Liver (tissue), 8 donors: ENCODE measurements at regions not wholly inside any gene's neighbourhood (a gene's known extent, or its start where the extent isn't known, plus 50 kb on each side); places are given as distances from the start of the nearest gene placed in this dataset.

Experiments used
- DNase-seq: peaks from one replicate; pipeline ENCODE4 v3.0.0-alpha.2; 2017; ENCODE audit warnings: low spot score
- H3K27ac ChIP-seq, 2 donors: one replicate each; pipeline ENCODE4 v1.7.0; 2013; ENCODE audit warnings: inconsistent platforms in 2 of 2, low read length in 2 of 2, control low read depth in 1 of 2, low read depth in 1 of 2, mild to moderate bottlenecking in 1 of 2
- H3K27me3 ChIP-seq, 4 donors: one replicate each; pipeline versions ENCODE4 v1.6.1 to v1.7.0; 2013; ENCODE audit warnings: low read length in 3 of 4, inconsistent platforms in 1 of 4, mild to moderate bottlenecking in 1 of 4, moderate library complexity in 1 of 4; ENCODE audit not compliant: control insufficient read depth in 4 of 4, insufficient read depth in 4 of 4
- H3K36me3 ChIP-seq, 4 donors: one replicate each; pipeline versions ENCODE4 v1.6.1 to v1.7.0; 2013; ENCODE audit warnings: low read length in 3 of 4, mild to moderate bottlenecking in 3 of 4, low read depth in 1 of 4, moderate library complexity in 1 of 4; ENCODE audit not compliant: control insufficient read depth in 4 of 4, insufficient read depth in 3 of 4
- H3K4me1 ChIP-seq, 4 donors: one replicate each; pipeline versions ENCODE4 v1.6.1 to v1.7.0; 2013; ENCODE audit warnings: low read length in 3 of 4, mild to moderate bottlenecking in 3 of 4, moderate library complexity in 1 of 4; ENCODE audit not compliant: control insufficient read depth in 4 of 4, insufficient read depth in 4 of 4
- H3K4me3 ChIP-seq, 3 donors: one replicate each; pipeline versions ENCODE4 v1.6.1 to v1.7.0; 2013; ENCODE audit warnings: low read length in 3 of 3, control low read depth in 1 of 3, low read depth in 1 of 3, mild to moderate bottlenecking in 1 of 3
- H3K9ac ChIP-seq, 2 donors: one replicate each; pipeline ENCODE4 v1.7.0; 2013; ENCODE audit warnings: low read length in 2 of 2, mild to moderate bottlenecking in 2 of 2, moderate library complexity in 2 of 2, control low read depth in 1 of 2, low read depth in 1 of 2
- H3K9me3 ChIP-seq, 4 donors: one replicate each; pipeline versions ENCODE4 v1.6.1 to v1.7.0; 2013; ENCODE audit warnings: low read length in 3 of 4; ENCODE audit not compliant: control insufficient read depth in 4 of 4
- ATF3 ChIP-seq: IDR thresholded peaks from 2 replicates; pipeline ENCODE4 v1.6.1; 2016; ENCODE audit warnings: antibody characterized with exemption
- EGR1 ChIP-seq, 2 donors: IDR thresholded peaks; 2 replicates each; pipeline ENCODE4 v1.6.1; 2016 to 2018; ENCODE audit warnings: antibody characterized with exemption in 2 of 2, low read depth in 2 of 2
- FOXA2 ChIP-seq: IDR thresholded peaks from 2 replicates; pipeline ENCODE4 v1.6.1; 2016; ENCODE audit warnings: antibody characterized with exemption
- GABPA ChIP-seq, 2 donors: IDR thresholded peaks in 1 of 2; conservative IDR thresholded peaks in 1 of 2; 2 replicates each; pipeline ENCODE4 v1.6.1; 2016; ENCODE audit warnings: antibody characterized with exemption in 2 of 2, mild to moderate bottlenecking in 1 of 2, moderate library complexity in 1 of 2
- JUND ChIP-seq, 2 donors: IDR thresholded peaks; 2 replicates each; pipeline ENCODE4 v1.6.1; 2016; ENCODE audit warnings: antibody characterized with exemption in 2 of 2
- NR2F2 ChIP-seq: IDR thresholded peaks from 2 replicates; pipeline ENCODE4 v1.6.1; 2016; ENCODE audit warnings: antibody characterized with exemption
- RAD21 ChIP-seq, 2 donors: IDR thresholded peaks; 2 replicates each; pipeline ENCODE4 v1.6.1; 2016; ENCODE audit warnings: antibody characterized with exemption in 2 of 2, mild to moderate bottlenecking in 2 of 2
- RXRA ChIP-seq, 2 donors: IDR thresholded peaks; 2 replicates each; pipeline ENCODE4 v1.6.1; 2017 to 2018; ENCODE audit warnings: antibody characterized with exemption in 2 of 2, mild to moderate bottlenecking in 1 of 2
- SP1 ChIP-seq: IDR thresholded peaks from 2 replicates; pipeline ENCODE4 v1.6.1; 2018; ENCODE audit warnings: antibody characterized with exemption, mild to moderate bottlenecking
- TAF1 ChIP-seq: conservative IDR thresholded peaks from 2 replicates; pipeline ENCODE4 v1.6.1; 2016; ENCODE audit warnings: antibody characterized with exemption, mild to moderate bottlenecking
- YY1 ChIP-seq: IDR thresholded peaks from 2 replicates; pipeline ENCODE4 v1.6.1; 2016; ENCODE audit warnings: antibody characterized with exemption, mild to moderate bottlenecking
- WGBS: extraction: QIAGEN DNeasy Blood & Tissue Kit; methylation state at CpG from one replicate; pipeline ENCODE4 v1.1.7; 2013; 5-methylcytosine and 5-hydroxymethylcytosine counted together
- TF ChIP-seq, protein P1 (sequence below): fragments of 150-350 bp; IDR thresholded peaks from 2 replicates; pipeline ENCODE4 v1.5.1; 2017; ENCODE audit warnings: improper control_type of control experiment, low read depth, low read length; ENCODE audit not compliant: missing input control
- TF ChIP-seq, protein P2 (sequence below): IDR thresholded peaks from 2 replicates; pipeline ENCODE4 v1.6.1; 2016; ENCODE audit warnings: antibody characterized with exemption, mild to moderate bottlenecking
- TF ChIP-seq, protein P3 (sequence below): IDR thresholded peaks from 2 replicates; pipeline ENCODE4 v1.6.1; 2016; ENCODE audit warnings: antibody characterized with exemption
- donor health status: healthy.
- donor health status: healthy.
- donor health status: healthy.
- donor health status: healthy.
- donor health status: healthy.

DNA sequence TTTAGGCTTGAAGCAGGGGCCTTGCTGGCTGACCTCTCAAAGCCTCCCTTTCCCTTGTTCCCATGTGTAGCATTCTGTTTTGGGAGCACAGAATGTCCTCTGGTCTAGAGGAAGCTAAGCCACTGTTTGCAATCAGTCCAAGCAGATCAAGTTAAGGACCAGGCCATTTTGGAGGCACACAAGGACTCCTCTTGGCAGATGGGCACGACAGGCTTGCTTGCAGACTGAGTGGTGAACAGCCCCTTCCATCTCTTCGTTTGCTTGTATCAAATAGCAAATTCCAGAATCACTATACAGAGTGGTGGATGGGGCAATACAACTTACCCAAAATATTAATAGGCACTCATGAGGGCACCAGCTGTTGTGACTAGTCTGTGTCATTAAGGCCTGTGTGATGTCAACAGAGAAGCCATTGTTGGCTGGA is 215.5 kb upstream of the SERP2 start (continued):
- TF ChIP-seq, protein P1, sequence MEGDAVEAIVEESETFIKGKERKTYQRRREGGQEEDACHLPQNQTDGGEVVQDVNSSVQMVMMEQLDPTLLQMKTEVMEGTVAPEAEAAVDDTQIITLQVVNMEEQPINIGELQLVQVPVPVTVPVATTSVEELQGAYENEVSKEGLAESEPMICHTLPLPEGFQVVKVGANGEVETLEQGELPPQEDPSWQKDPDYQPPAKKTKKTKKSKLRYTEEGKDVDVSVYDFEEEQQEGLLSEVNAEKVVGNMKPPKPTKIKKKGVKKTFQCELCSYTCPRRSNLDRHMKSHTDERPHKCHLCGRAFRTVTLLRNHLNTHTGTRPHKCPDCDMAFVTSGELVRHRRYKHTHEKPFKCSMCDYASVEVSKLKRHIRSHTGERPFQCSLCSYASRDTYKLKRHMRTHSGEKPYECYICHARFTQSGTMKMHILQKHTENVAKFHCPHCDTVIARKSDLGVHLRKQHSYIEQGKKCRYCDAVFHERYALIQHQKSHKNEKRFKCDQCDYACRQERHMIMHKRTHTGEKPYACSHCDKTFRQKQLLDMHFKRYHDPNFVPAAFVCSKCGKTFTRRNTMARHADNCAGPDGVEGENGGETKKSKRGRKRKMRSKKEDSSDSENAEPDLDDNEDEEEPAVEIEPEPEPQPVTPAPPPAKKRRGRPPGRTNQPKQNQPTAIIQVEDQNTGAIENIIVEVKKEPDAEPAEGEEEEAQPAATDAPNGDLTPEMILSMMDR, result no peak

- no peak for DNase-seq
- no peaks in the 10 kb centered on the region for H3K36me3 ChIP-seq
- no peak overlapping the region for H3K27ac ChIP-seq
- H3K27me3 ChIP-seq, result no peaks in the 10 kb centered on the region
- no peak overlapping the region for H3K9ac ChIP-seq
- H3K9me3 ChIP-seq, result no peaks in the 10 kb centered on the region
- 91% methylated on average over 15 of the region's 15 CpGs for WGBS
- no peaks in the 10 kb centered on the region for H3K4me1 ChIP-seq
- TF ChIP-seq EGR1 (IDR thresholded peaks at IDR 0.05; ENCODE audit: low read depth in 2 of 2) (no peak), RAD21 (IDR thresholded peaks at IDR 0.05) (no peak), SP1 (no peak)
- TF ChIP-seq, protein P2, sequence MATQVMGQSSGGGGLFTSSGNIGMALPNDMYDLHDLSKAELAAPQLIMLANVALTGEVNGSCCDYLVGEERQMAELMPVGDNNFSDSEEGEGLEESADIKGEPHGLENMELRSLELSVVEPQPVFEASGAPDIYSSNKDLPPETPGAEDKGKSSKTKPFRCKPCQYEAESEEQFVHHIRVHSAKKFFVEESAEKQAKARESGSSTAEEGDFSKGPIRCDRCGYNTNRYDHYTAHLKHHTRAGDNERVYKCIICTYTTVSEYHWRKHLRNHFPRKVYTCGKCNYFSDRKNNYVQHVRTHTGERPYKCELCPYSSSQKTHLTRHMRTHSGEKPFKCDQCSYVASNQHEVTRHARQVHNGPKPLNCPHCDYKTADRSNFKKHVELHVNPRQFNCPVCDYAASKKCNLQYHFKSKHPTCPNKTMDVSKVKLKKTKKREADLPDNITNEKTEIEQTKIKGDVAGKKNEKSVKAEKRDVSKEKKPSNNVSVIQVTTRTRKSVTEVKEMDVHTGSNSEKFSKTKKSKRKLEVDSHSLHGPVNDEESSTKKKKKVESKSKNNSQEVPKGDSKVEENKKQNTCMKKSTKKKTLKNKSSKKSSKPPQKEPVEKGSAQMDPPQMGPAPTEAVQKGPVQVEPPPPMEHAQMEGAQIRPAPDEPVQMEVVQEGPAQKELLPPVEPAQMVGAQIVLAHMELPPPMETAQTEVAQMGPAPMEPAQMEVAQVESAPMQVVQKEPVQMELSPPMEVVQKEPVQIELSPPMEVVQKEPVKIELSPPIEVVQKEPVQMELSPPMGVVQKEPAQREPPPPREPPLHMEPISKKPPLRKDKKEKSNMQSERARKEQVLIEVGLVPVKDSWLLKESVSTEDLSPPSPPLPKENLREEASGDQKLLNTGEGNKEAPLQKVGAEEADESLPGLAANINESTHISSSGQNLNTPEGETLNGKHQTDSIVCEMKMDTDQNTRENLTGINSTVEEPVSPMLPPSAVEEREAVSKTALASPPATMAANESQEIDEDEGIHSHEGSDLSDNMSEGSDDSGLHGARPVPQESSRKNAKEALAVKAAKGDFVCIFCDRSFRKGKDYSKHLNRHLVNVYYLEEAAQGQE, result no peak
- H3K4me3 ChIP-seq, result no peak overlapping the region
Observed at GRCh38 chr13:44158881-44159632, 214.6 kb upstream of the SERP2 start.

DNA sequence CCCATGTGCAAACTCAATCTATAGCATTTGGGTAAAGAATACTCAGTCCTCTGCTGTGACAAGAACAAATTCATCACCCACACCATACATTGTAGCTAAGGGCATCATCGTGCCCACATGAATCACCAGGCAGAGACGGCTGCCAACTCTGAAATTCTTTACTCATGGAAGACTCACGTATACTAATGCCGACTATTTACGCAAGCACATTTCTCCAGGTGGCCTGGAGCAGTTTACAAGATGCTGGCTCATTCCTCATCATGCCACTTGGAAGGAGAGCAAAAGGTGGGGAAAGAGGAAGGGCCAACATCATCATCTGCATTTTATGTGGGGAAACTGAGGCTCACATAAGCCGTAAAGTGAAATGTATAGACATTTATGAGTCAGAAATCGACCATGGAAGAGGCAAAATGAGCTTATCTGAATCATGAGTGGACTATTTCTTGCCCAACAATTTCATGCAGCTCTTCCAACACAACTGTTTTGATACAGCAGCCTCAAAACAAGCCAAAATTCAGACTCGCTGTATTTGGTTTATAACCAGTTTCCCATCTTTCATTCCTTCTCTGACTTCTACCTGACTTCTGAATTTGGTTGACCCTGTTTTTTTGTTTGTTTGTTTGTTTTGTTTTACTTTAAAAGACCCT is 213.9 kb upstream of the SERP2 start:
- no peaks in the 10 kb centered on the region for H3K4me1 ChIP-seq
- H3K9me3 ChIP-seq, result no peaks in the 10 kb centered on the region
- H3K4me3 ChIP-seq, result no peak overlapping the region
- DNase-seq, result no peak
- no peak overlapping the region for H3K27ac ChIP-seq
- no peaks in the 10 kb centered on the region for H3K27me3 ChIP-seq
- H3K9ac ChIP-seq, result no peak overlapping the region
- H3K36me3 ChIP-seq, result no peaks in the 10 kb centered on the region
- WGBS, result 82% methylated on average over 8 of the region's 8 CpGs
- TF ChIP-seq TAF1 (no peak), YY1 (no peak), RAD21 (IDR thresholded peaks at IDR 0.05) (no peak), RXRA (IDR thresholded peaks at IDR 0.05) (no peak), EGR1 (IDR thresholded peaks at IDR 0.05; ENCODE audit: low read depth in 2 of 2) (no peak), JUND (IDR thresholded peaks at IDR 0.05) (no peak), NR2F2 (no peak), GABPA (IDR thresholded peaks at IDR 0.05 in 1 of 2, conservative IDR thresholded peaks at IDR 0.05 in 1 of 2) (no peak), SP1 (no peak), FOXA2 (no peak), ATF3 (no peak)
- TF ChIP-seq, protein P2, result no peak
- TF ChIP-seq, protein P3, sequence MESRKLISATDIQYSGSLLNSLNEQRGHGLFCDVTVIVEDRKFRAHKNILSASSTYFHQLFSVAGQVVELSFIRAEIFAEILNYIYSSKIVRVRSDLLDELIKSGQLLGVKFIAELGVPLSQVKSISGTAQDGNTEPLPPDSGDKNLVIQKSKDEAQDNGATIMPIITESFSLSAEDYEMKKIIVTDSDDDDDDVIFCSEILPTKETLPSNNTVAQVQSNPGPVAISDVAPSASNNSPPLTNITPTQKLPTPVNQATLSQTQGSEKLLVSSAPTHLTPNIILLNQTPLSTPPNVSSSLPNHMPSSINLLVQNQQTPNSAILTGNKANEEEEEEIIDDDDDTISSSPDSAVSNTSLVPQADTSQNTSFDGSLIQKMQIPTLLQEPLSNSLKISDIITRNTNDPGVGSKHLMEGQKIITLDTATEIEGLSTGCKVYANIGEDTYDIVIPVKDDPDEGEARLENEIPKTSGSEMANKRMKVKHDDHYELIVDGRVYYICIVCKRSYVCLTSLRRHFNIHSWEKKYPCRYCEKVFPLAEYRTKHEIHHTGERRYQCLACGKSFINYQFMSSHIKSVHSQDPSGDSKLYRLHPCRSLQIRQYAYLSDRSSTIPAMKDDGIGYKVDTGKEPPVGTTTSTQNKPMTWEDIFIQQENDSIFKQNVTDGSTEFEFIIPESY, result no peak
- TF ChIP-seq, protein P1, result no peak
